ENCODE measurements at regions not wholly inside any gene's neighbourhood (a gene's known extent, or its start where the extent isn't known, plus 50 kb on each side); places are given as distances from the start of the nearest gene placed in this dataset.

DNA sequence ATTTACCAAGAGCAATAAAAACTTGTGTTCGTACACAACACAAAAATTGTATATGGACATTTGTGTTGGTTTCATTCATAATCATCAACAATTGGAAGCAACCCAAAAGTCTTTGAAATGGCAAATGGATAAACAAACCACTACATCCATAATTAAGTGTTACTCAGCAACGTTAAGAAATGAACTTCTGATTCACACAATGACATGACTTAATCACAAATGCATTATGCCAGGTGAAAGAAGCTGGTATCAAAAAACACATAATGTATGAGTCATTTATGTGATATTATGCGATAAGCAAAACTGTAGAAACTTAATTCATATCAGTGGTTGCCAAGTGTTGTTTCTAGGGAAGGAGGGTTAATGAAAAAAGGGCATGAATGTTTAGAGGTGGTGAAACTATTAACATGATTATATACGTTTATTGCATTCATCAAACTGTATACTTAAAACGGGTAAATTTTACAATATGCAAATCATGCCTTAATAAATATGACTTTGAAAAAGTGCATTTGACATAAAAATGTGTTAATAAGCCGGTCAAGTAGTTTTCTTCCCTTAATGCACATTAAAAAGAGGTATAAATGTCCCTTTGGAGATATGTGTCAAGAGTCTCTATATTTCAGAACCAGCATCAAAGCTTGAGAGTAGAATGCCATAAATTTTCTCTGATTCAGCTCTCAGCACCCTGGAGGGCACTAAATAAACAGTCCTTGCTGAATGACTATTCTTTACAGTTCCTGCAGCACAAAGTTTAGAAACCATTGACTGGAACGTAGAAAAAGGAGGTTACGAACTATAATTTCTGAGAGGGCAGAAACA lies 84.8 kb upstream of the GRM3 start:
- Histone ChIP-seq H3K4me2 (replicated peaks; ENCODE audit: extremely low read depth, low read length, poor library complexity, severe bottlenecking) (no peak overlapping the region), H3K4me1 (ENCODE audit: control insufficient read depth in 1 of 2, insufficient read depth in 2 of 2, low read length in 2 of 2) (no peaks in the 10 kb centered on the region), H3K79me2 (ENCODE audit: insufficient read depth, low read length) (no peaks in the 10 kb centered on the region), H3K36me3 (replicated peaks in 1 of 2; ENCODE audit: control insufficient read depth in 1 of 2, insufficient read depth in 2 of 2, low read length in 2 of 2) (no peaks in the 10 kb centered on the region), H3K9me3 (replicated peaks in 1 of 2; ENCODE audit: control insufficient read depth in 1 of 2, insufficient read depth in 1 of 2, low read length in 2 of 2) (no peaks in the 10 kb centered on the region), H3K27ac (ENCODE audit: low read depth in 1 of 2, low read length in 2 of 2) (no peak overlapping the region), H4K20me1 (ENCODE audit: insufficient read depth, low read length) (no peaks in the 10 kb centered on the region), H3K27me3 (ENCODE audit: control insufficient read depth in 2 of 2, insufficient read depth in 2 of 2, low read length in 2 of 2) (no peaks in the 10 kb centered on the region), H2AFZ (ENCODE audit: insufficient read depth, low read depth, low read length, poor library complexity, severe bottlenecking) (no peak overlapping the region), H3K4me3 (replicated peaks in 1 of 3; ENCODE audit: low read depth in 2 of 3, low read length in 3 of 3) (no peak overlapping the region), H3K9ac (ENCODE audit: insufficient read depth, low read length, poor library complexity, severe bottlenecking) (no peak overlapping the region)
- H3K36me3 Mint-ChIP-seq, result no peaks in the 10 kb centered on the region
- intact Hi-C loops (cut with micrococcal nuclease), result no loop called here
- no peak for DNase-seq
- no peaks in the 10 kb centered on the region for H3K4me1 Mint-ChIP-seq
- H3K27ac Mint-ChIP-seq, result no peak overlapping the region
- TF ChIP-seq, protein P1, sequence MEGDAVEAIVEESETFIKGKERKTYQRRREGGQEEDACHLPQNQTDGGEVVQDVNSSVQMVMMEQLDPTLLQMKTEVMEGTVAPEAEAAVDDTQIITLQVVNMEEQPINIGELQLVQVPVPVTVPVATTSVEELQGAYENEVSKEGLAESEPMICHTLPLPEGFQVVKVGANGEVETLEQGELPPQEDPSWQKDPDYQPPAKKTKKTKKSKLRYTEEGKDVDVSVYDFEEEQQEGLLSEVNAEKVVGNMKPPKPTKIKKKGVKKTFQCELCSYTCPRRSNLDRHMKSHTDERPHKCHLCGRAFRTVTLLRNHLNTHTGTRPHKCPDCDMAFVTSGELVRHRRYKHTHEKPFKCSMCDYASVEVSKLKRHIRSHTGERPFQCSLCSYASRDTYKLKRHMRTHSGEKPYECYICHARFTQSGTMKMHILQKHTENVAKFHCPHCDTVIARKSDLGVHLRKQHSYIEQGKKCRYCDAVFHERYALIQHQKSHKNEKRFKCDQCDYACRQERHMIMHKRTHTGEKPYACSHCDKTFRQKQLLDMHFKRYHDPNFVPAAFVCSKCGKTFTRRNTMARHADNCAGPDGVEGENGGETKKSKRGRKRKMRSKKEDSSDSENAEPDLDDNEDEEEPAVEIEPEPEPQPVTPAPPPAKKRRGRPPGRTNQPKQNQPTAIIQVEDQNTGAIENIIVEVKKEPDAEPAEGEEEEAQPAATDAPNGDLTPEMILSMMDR (IDR thresholded peaks at IDR 0.05), result no peak
- no peaks in the 10 kb centered on the region for H3K27me3 Mint-ChIP-seq (ENCODE audit: low read depth in 3 of 3)
- no peak overlapping the region for H3K4me3 Mint-ChIP-seq
- 70% methylated on average over 3 of the region's 8 CpGs for WGBS (ENCODE audit: insufficient coverage)
- peaks cover 0 to 7% (median 2%) of the 10 kb centered on the region in 7 donors for H3K9me3 Mint-ChIP-seq

DNA sequence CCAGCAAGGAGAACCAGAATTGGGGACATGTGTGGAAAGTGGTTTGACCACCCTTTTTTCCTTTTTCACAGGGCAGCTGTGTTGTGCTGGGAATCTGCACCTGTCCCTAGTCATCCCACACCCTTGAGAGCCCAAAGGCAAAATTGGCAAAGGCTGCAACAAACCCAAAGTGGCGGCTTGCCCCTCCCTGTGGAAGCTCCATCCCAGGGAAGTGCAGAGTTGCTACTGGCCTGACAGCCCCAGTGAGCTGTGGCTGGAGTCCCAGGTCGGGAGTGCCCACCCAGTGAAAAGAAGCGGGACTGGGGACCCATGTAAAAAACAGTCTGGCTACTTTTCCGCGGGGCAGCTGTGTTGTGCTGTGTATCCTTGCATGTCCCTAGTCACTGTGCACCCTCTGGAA lies 109.1 kb upstream of the GRM3 start:
- H3K27ac Mint-ChIP-seq, result no peak overlapping the region
- Histone ChIP-seq H3K36me3 (replicated peaks in 1 of 2; ENCODE audit: control insufficient read depth in 1 of 2, insufficient read depth in 2 of 2, low read length in 2 of 2) (no peaks in the 10 kb centered on the region), H3K4me1 (ENCODE audit: control insufficient read depth in 1 of 2, insufficient read depth in 2 of 2, low read length in 2 of 2) (no peaks in the 10 kb centered on the region), H3K79me2 (ENCODE audit: insufficient read depth, low read length) (no peaks in the 10 kb centered on the region), H3K27ac (ENCODE audit: low read depth in 1 of 2, low read length in 2 of 2) (no peak overlapping the region), H3K27me3 (ENCODE audit: control insufficient read depth in 2 of 2, insufficient read depth in 2 of 2, low read length in 2 of 2) (no peaks in the 10 kb centered on the region), H4K20me1 (ENCODE audit: insufficient read depth, low read length) (no peaks in the 10 kb centered on the region), H3K9me3 (replicated peaks in 1 of 2; ENCODE audit: control insufficient read depth in 1 of 2, insufficient read depth in 1 of 2, low read length in 2 of 2) (peaks cover 11 to 21% of the 10 kb centered on the region in 2 donors), H2AFZ (ENCODE audit: insufficient read depth, low read depth, low read length, poor library complexity, severe bottlenecking) (no peak overlapping the region), H3K4me2 (replicated peaks; ENCODE audit: extremely low read depth, low read length, poor library complexity, severe bottlenecking) (no peak overlapping the region), H3K9ac (ENCODE audit: insufficient read depth, low read length, poor library complexity, severe bottlenecking) (no peak overlapping the region), H3K4me3 (replicated peaks in 1 of 3; ENCODE audit: low read depth in 2 of 3, low read length in 3 of 3) (no peak overlapping the region)
- H3K4me1 Mint-ChIP-seq, result no peaks in the 10 kb centered on the region
- H3K4me3 Mint-ChIP-seq, result no peak overlapping the region
- WGBS (ENCODE audit: insufficient coverage), result 84% methylated on average over 5 of the region's 5 CpGs
- TF ChIP-seq, protein P1 (IDR thresholded peaks at IDR 0.05), result no peak
- peaks cover 3 to 21% (median 7%) of the 10 kb centered on the region in 7 donors for H3K9me3 Mint-ChIP-seq
- H3K27me3 Mint-ChIP-seq (ENCODE audit: low read depth in 3 of 3), result no peaks in the 10 kb centered on the region
- no peaks in the 10 kb centered on the region for H3K36me3 Mint-ChIP-seq
- no peak for DNase-seq
- intact Hi-C loops (cut with micrococcal nuclease), result no loop called here
